ENCODE measurements at regions not wholly inside any gene's neighbourhood (a gene's known extent, or its start where the extent isn't known, plus 50 kb on each side); places are given as distances from the start of the nearest gene placed in this dataset.
"Not testable (repeated sequence)": the region's sequence is repeated elsewhere in the genome, so short reads cannot be mapped to it uniquely, and the experiment has no call there.

DNA sequence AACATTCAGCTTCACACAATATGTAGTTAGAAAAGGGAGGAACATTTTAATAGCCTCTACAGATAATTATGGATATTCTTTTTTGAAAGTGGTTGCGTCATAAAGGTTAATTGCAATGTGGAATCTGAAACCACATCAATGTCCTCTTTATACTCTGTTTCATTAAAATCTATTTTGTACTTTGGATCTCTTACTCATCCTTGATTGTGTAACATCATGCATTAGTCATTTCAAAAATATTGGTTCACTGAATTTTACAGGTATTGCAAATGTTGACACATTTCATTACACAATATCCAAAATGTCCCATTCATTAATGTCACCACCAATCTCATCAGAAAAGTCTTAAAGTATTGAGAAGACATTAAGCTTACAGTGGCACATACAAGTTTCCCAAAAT, 62.7 kb upstream of the USP9X start:
- no peaks in the 10 kb centered on the region for H3K9me3 ChIP-seq (ENCODE audit: control insufficient read depth in 2 of 2, insufficient read depth in 1 of 2, low read depth in 1 of 2, low read length in 1 of 2)

DNA sequence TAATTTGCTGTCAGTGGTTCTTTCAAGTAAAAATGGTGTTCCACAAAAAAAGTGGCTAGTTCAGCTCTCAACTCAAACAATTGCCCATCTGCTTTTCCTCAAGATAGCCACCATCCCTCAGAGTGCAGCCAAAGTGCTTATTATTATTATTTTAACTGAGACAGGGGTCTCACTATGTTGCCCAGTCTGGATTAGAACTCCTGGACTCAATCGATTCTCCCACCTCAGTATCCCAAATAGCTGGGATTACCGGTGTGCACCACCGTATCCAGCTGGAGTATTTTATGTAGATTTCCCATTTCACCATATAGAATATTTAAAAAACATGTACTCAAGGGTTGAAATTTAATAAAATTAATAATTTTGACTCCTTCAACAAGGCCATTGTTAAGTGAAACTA, 62.1 kb upstream of the USP9X start:
- Histone ChIP-seq H3K36me3 (ENCODE audit: control insufficient read depth in 2 of 2, insufficient read depth in 2 of 2, low read length in 1 of 2) (no peaks in the 10 kb centered on the region), H3K4me1 (ENCODE audit: control insufficient read depth in 2 of 2, insufficient read depth in 2 of 2, low read length in 1 of 2) (no peaks in the 10 kb centered on the region), H3K4me3 (ENCODE audit: low read depth in 1 of 2, low read length in 2 of 2) (no peak overlapping the region), H3K9me3 (ENCODE audit: control insufficient read depth in 2 of 2, insufficient read depth in 1 of 2, low read depth in 1 of 2, low read length in 1 of 2) (no peaks in the 10 kb centered on the region), H3K27me3 (ENCODE audit: control insufficient read depth in 1 of 2, insufficient read depth in 2 of 2, low read length in 2 of 2) (peaks cover 0 to 4% of the 10 kb centered on the region in 2 donors), H3K27ac (ENCODE audit: low read depth in 2 of 2, low read length in 1 of 2) (no peak overlapping the region)
- WGBS, 2 donors = 96% methylated on average over 3 of the region's 3 CpGs

More for the DNA sequence above, 62.7 kb upstream of the USP9X start:
- Histone ChIP-seq H3K36me3 (ENCODE audit: control insufficient read depth in 2 of 2, insufficient read depth in 2 of 2, low read length in 1 of 2) (no peaks in the 10 kb centered on the region), H3K27ac (ENCODE audit: low read depth in 2 of 2, low read length in 1 of 2) (no peak overlapping the region), H3K4me3 (ENCODE audit: low read depth in 1 of 2, low read length in 2 of 2) (no peak overlapping the region), H3K4me1 (ENCODE audit: control insufficient read depth in 2 of 2, insufficient read depth in 2 of 2, low read length in 1 of 2) (no peaks in the 10 kb centered on the region), H3K27me3 (ENCODE audit: control insufficient read depth in 1 of 2, insufficient read depth in 2 of 2, low read length in 2 of 2) (peaks cover 0 to 4% of the 10 kb centered on the region in 2 donors)
- WGBS, 2 donors = 56% methylated on average over 1 of the region's 1 CpG

DNA sequence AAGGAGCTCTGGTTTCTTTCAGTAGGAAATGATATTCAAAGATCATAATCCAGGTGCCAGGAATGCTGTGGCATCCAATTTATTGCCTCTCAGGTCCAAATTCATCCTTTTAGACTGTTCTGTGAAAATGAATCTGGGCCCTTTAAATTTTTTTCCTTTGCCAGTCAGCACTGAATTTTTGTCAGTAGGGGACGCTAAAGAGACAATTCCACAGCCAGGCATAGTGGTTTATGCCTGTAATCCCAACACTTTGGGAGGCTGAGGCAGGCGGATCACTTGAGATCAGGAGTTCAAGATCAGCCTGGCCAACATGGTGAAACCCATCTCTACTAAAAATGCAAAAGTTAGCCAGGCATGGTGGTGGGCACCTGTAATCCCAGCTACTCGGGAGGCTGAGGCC, 60.9 kb upstream of the USP9X start:
- H3K27ac ChIP-seq (ENCODE audit: low read depth in 2 of 2, low read length in 1 of 2); H3K27me3 ChIP-seq (ENCODE audit: control insufficient read depth in 1 of 2, insufficient read depth in 2 of 2, low read length in 2 of 2); H3K9me3 ChIP-seq (ENCODE audit: control insufficient read depth in 2 of 2, insufficient read depth in 1 of 2, low read depth in 1 of 2, low read length in 1 of 2); H3K4me3 ChIP-seq (ENCODE audit: low read depth in 1 of 2, low read length in 2 of 2); H3K4me1 ChIP-seq (ENCODE audit: control insufficient read depth in 2 of 2, insufficient read depth in 2 of 2, low read length in 1 of 2); H3K36me3 ChIP-seq (ENCODE audit: control insufficient read depth in 2 of 2, insufficient read depth in 2 of 2, low read length in 1 of 2): not testable (repeated sequence)
- 74 to 75% methylated on average over 3 of the region's 3 CpGs for WGBS, 2 donors

DNA sequence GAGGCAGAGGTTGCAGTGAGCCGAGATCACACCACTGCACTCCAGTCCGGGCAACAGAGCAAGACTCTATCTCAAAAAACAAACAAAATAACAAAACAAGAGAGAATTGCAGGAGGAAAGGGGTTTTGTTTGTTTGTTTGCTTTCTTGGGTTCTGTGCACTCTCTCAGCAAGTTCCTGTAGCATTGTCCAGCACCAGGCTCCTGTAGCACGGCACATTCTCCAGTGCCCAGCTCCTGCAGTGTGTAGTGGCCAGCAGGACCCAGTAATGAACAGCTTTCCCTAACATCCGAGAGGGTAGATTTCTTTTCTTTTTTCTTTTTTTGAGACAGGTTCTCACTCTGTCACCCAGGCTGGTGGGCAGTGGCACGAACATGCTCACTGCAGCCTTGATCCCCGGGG, 60.5 kb upstream of the USP9X start:
- H3K27me3 ChIP-seq (ENCODE audit: control insufficient read depth in 1 of 2, insufficient read depth in 2 of 2, low read length in 2 of 2) = peaks cover 0 to 4% of the 10 kb centered on the region in 2 donors

DNA sequence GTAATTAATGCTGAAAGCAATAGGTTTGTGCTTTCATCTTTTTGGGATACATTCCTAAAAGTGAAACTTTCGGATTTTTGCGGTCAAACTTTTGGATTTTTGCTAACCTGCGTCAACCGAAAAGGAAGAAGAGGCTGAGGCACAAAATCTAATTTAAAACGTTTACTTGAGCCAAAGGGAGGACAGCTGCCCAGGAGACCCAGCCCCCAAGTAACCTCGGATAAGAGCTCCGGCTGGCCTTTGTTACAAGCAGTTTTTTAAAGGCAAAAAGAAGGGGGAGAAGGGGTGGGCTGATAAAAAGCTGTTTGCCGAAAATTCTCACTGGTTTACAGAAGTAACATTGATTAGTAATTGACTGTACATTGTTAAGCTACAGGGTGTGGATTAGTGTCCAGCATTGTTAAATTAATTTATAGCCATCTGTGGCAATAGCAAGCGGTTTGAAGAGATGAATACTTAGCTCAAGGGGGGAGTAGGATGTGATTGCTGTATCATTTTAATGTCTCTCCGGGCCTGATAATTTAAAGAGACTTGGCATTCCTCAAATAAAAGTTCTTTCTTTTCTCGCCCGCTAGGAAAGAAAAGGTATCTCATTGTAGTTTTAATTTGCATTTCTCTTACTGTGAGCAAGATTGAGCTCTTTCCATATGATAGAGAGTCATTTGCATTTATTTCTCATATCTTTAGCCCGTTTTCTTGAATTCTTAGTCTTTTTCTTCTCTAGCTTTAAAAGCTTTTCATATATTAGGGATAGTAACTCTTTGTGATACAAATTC, 59.1 kb upstream of the USP9X start:
- Histone ChIP-seq H3K27ac (ENCODE audit: low read depth in 2 of 2, low read length in 1 of 2) (no peak overlapping the region), H3K4me3 (ENCODE audit: low read depth in 1 of 2, low read length in 2 of 2) (no peak overlapping the region), H3K27me3 (ENCODE audit: control insufficient read depth in 1 of 2, insufficient read depth in 2 of 2, low read length in 2 of 2) (peaks cover 0 to 4% of the 10 kb centered on the region in 2 donors), H3K36me3 (ENCODE audit: control insufficient read depth in 2 of 2, insufficient read depth in 2 of 2, low read length in 1 of 2) (no peaks in the 10 kb centered on the region), H3K4me1 (ENCODE audit: control insufficient read depth in 2 of 2, insufficient read depth in 2 of 2, low read length in 1 of 2) (no peaks in the 10 kb centered on the region), H3K9me3 (ENCODE audit: control insufficient read depth in 2 of 2, insufficient read depth in 1 of 2, low read depth in 1 of 2, low read length in 1 of 2) (no peaks in the 10 kb centered on the region)
- 44 to 62% methylated on average over 13 of the region's 13 CpGs for WGBS, 2 donors

More for the DNA sequence above, 60.5 kb upstream of the USP9X start:
- no peaks in the 10 kb centered on the region for H3K36me3 ChIP-seq (ENCODE audit: control insufficient read depth in 2 of 2, insufficient read depth in 2 of 2, low read length in 1 of 2)
- H3K9me3 ChIP-seq (ENCODE audit: control insufficient read depth in 2 of 2, insufficient read depth in 1 of 2, low read depth in 1 of 2, low read length in 1 of 2) = no peaks in the 10 kb centered on the region
- no peaks in the 10 kb centered on the region for H3K4me1 ChIP-seq (ENCODE audit: control insufficient read depth in 2 of 2, insufficient read depth in 2 of 2, low read length in 1 of 2)
- no peak overlapping the region for H3K27ac ChIP-seq (ENCODE audit: low read depth in 2 of 2, low read length in 1 of 2)
- no peak overlapping the region for H3K4me3 ChIP-seq (ENCODE audit: low read depth in 1 of 2, low read length in 2 of 2)
- WGBS, 2 donors = 84 to 92% methylated on average over 6 of the region's 6 CpGs

- Histone ChIP-seq H3K9me3 (ENCODE audit: control insufficient read depth in 2 of 2, insufficient read depth in 1 of 2, low read depth in 1 of 2, low read length in 1 of 2) (no peaks in the 10 kb centered on the region), H3K27me3 (ENCODE audit: control insufficient read depth in 1 of 2, insufficient read depth in 2 of 2, low read length in 2 of 2) (peaks cover 0 to 4% of the 10 kb centered on the region in 2 donors), H3K4me1 (ENCODE audit: control insufficient read depth in 2 of 2, insufficient read depth in 2 of 2, low read length in 1 of 2) (no peaks in the 10 kb centered on the region), H3K4me3 (ENCODE audit: low read depth in 1 of 2, low read length in 2 of 2) (no peak overlapping the region), H3K27ac (ENCODE audit: low read depth in 2 of 2, low read length in 1 of 2) (no peak overlapping the region), H3K36me3 (ENCODE audit: control insufficient read depth in 2 of 2, insufficient read depth in 2 of 2, low read length in 1 of 2) (no peaks in the 10 kb centered on the region)
- 49 to 89% methylated on average over 5 of the region's 5 CpGs for WGBS, 2 donors
Measured at GRCh38 chrX:41026702-41027078, 58.6 kb upstream of the USP9X start.

DNA sequence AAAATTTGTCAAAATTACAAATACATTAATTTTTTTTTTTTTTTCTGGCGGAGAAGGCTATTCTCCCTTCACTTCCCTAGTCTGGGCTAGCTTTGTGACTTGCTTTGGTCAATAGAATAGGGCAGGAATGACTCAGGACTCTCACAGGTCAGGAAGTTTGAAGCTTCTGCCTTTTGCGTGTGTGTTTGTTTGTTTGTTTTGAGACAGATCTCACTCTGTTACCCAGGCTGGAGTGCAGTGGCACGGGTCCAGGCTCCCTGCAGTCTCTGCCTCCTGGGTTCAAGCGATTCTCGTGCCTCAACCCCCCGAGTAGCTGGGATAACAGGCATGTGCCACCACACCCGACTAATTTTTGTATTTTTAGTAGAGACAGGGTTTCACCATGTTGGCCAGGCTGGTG, 55.9 kb upstream of the USP9X start:
- H3K4me3 ChIP-seq (ENCODE audit: low read depth in 1 of 2, low read length in 2 of 2) = no peak overlapping the region
- H3K36me3 ChIP-seq (ENCODE audit: control insufficient read depth in 2 of 2, insufficient read depth in 2 of 2, low read length in 1 of 2) = no peaks in the 10 kb centered on the region
- no peaks in the 10 kb centered on the region for H3K4me1 ChIP-seq (ENCODE audit: control insufficient read depth in 2 of 2, insufficient read depth in 2 of 2, low read length in 1 of 2)
- H3K27me3 ChIP-seq (ENCODE audit: control insufficient read depth in 1 of 2, insufficient read depth in 2 of 2, low read length in 2 of 2) = peaks cover 0 to 4% of the 10 kb centered on the region in 2 donors
- 69 to 76% methylated on average over 7 of the region's 7 CpGs for WGBS, 2 donors
- no peaks in the 10 kb centered on the region for H3K9me3 ChIP-seq (ENCODE audit: control insufficient read depth in 2 of 2, insufficient read depth in 1 of 2, low read depth in 1 of 2, low read length in 1 of 2)
- no peak overlapping the region for H3K27ac ChIP-seq (ENCODE audit: low read depth in 2 of 2, low read length in 1 of 2)

GRCh38 chrX:41031256-41031967, 53.8 kb upstream of the USP9X start:
- H3K36me3 ChIP-seq (ENCODE audit: control insufficient read depth in 2 of 2, insufficient read depth in 2 of 2, low read length in 1 of 2) = no peaks in the 10 kb centered on the region
- no peaks in the 10 kb centered on the region for H3K9me3 ChIP-seq (ENCODE audit: control insufficient read depth in 2 of 2, insufficient read depth in 1 of 2, low read depth in 1 of 2, low read length in 1 of 2)
- no peak overlapping the region for H3K27ac ChIP-seq (ENCODE audit: low read depth in 2 of 2, low read length in 1 of 2)
- H3K27me3 ChIP-seq (ENCODE audit: control insufficient read depth in 1 of 2, insufficient read depth in 2 of 2, low read length in 2 of 2) = peaks cover 0 to 4% of the 10 kb centered on the region in 2 donors
- no peak overlapping the region for H3K4me3 ChIP-seq (ENCODE audit: low read depth in 1 of 2, low read length in 2 of 2)
- no peaks in the 10 kb centered on the region for H3K4me1 ChIP-seq (ENCODE audit: control insufficient read depth in 2 of 2, insufficient read depth in 2 of 2, low read length in 1 of 2)
- 85 to 94% methylated on average over 13 of the region's 13 CpGs for WGBS, 2 donors

DNA sequence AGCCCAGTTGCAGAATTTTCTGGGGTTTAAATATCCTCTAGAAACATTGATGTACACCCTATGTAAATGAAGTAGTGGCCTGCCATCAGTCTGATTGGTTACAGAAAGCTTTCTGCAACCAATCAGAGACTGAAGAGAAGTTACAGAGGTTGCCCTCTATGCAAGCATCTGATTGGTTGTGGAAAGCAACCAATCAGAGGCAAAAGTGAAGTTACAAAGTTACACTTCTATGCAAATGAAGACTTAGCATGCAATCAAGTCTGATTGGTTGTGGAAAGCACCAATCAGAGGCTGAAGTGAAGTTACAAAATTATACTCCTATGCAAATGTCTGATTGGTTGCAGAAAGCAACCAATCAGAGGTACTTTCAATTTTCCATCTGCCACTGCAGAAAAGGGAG, 51.9 kb upstream of the USP9X start:
- Histone ChIP-seq H3K36me3 (ENCODE audit: control insufficient read depth in 2 of 2, insufficient read depth in 2 of 2, low read length in 1 of 2) (no peaks in the 10 kb centered on the region), H3K4me1 (ENCODE audit: control insufficient read depth in 2 of 2, insufficient read depth in 2 of 2, low read length in 1 of 2) (no peaks in the 10 kb centered on the region), H3K4me3 (ENCODE audit: low read depth in 1 of 2, low read length in 2 of 2) (no peak overlapping the region), H3K9me3 (ENCODE audit: control insufficient read depth in 2 of 2, insufficient read depth in 1 of 2, low read depth in 1 of 2, low read length in 1 of 2) (no peaks in the 10 kb centered on the region), H3K27ac (ENCODE audit: low read depth in 2 of 2, low read length in 1 of 2) (no peak overlapping the region), H3K27me3 (ENCODE audit: control insufficient read depth in 1 of 2, insufficient read depth in 2 of 2, low read length in 2 of 2) (no peaks in the 10 kb centered on the region)

GRCh38 chrX:41034902-41035301, 50.3 kb upstream of the USP9X start:
- H3K36me3 ChIP-seq (ENCODE audit: control insufficient read depth in 2 of 2, insufficient read depth in 2 of 2, low read length in 1 of 2); H3K9me3 ChIP-seq (ENCODE audit: control insufficient read depth in 2 of 2, insufficient read depth in 1 of 2, low read depth in 1 of 2, low read length in 1 of 2); H3K4me1 ChIP-seq (ENCODE audit: control insufficient read depth in 2 of 2, insufficient read depth in 2 of 2, low read length in 1 of 2); H3K4me3 ChIP-seq (ENCODE audit: low read depth in 1 of 2, low read length in 2 of 2); H3K27ac ChIP-seq (ENCODE audit: low read depth in 2 of 2, low read length in 1 of 2); H3K27me3 ChIP-seq (ENCODE audit: control insufficient read depth in 1 of 2, insufficient read depth in 2 of 2, low read length in 2 of 2): not testable (repeated sequence)
- 93% methylated on average over 5 of the region's 5 CpGs for WGBS, 2 donors
